Transverse colon (tissue), 4 donors: ENCODE measurements at regions not wholly inside any gene's neighbourhood (a gene's known extent, or its start where the extent isn't known, plus 50 kb on each side); places are given as distances from the start of the nearest gene placed in this dataset.

Experiments
- EP300 ChIP-seq: sonication (generic); formaldehyde crosslinking; IDR thresholded peaks from one replicate; pipeline ENCODE4 v1.6.1; 2017; ENCODE audit warnings: antibody characterized with exemption, low read depth
- POLR2A ChIP-seq: fragments of 450-650 bp; IDR thresholded peaks from one replicate; pipeline ENCODE4 v1.6.1; 2016; ENCODE audit warnings: antibody characterized with exemption, mild to moderate bottlenecking, moderate library complexity
- POLR2AphosphoS5 ChIP-seq, 3 donors: sonication (generic); formaldehyde crosslinking; IDR thresholded peaks; one replicate each; pipeline ENCODE4 v1.6.1; 2016; ENCODE audit warnings: antibody characterized with exemption in 3 of 3
- TF ChIP-seq, protein P1 (sequence below), 5 experiments: fragments of 200-600 bp in 3 of 5; fragments of 450-650 bp in 2 of 5; sonication (generic) in 3 of 5; IDR thresholded peaks; 1 replicate in 2 of 5; 2 replicates in 3 of 5; pipeline ENCODE4 v1.5.1; 2016 to 2017; ENCODE audit warnings: antibody characterized with exemption in 5 of 5, inconsistent platforms in 3 of 5, mild to moderate bottlenecking in 2 of 5, moderate library complexity in 1 of 5

DNA sequence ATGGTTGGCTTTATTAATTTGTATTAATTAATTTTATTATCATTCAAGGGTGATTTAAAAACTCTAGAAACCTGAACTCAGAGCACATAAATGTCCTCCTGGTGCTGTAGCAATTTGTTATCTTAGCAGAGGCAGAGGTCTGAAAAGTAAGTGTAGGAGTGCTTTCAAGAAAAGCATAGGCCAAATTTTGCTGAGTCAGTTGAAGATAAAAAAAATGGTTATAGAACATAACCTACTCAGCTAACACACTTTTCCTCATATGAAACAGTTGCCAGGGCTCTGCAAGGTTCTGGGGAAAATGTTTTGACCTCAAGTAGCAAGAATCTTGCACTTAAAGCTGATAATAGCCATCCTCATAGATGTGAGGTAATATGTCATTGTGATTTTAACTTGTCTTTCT lies 53.5 kb upstream of the CHODL start:
- TF ChIP-seq, protein P1, sequence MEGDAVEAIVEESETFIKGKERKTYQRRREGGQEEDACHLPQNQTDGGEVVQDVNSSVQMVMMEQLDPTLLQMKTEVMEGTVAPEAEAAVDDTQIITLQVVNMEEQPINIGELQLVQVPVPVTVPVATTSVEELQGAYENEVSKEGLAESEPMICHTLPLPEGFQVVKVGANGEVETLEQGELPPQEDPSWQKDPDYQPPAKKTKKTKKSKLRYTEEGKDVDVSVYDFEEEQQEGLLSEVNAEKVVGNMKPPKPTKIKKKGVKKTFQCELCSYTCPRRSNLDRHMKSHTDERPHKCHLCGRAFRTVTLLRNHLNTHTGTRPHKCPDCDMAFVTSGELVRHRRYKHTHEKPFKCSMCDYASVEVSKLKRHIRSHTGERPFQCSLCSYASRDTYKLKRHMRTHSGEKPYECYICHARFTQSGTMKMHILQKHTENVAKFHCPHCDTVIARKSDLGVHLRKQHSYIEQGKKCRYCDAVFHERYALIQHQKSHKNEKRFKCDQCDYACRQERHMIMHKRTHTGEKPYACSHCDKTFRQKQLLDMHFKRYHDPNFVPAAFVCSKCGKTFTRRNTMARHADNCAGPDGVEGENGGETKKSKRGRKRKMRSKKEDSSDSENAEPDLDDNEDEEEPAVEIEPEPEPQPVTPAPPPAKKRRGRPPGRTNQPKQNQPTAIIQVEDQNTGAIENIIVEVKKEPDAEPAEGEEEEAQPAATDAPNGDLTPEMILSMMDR (IDR thresholded peaks at IDR 0.05), result no peak
- TF ChIP-seq POLR2AphosphoS5 (IDR thresholded peaks at IDR 0.05) (no peak), POLR2A (no peak), EP300 (no peak)
